Naive thymus-derived CD4-positive, alpha-beta T cell (primary cell): ENCODE measurements at regions not wholly inside any gene's neighbourhood (a gene's known extent, or its start where the extent isn't known, plus 50 kb on each side); places are given as distances from the start of the nearest gene placed in this dataset.

Experiments
- ATAC-seq: fragments of 150-1000 bp; cut with Tn5 transposase; 2 replicates; pipeline ENCODE4 v1.10.0; 2021; ENCODE audit warnings: mild to moderate bottlenecking, moderate library complexity
- CTCF ChIA-PET: fragments of 350-600 bp; sonication (Branson Sonifier 250); formaldehyde crosslinking; loops from one replicate; lab custom pipeline; 2021; ENCODE audit warnings: antibody characterized with exemption; lab: Charles Lee
- POLR2A ChIA-PET: fragments of 350-600 bp; sonication (Branson Sonifier 250); formaldehyde crosslinking; loops from one replicate; lab custom pipeline; 2021; ENCODE audit warnings: antibody characterized with exemption, inconsistent platforms; lab: Charles Lee
- DNase-seq, 9 donors: peaks; one replicate each; pipeline versions ENCODE4 v3.0.0 to v3.0.0-alpha.2; 2020 to 2022; ENCODE audit warnings: mixed read lengths in 1 of 9
- H3K27ac ChIP-seq: one replicate; pipeline ENCODE4 v1.7.0; 2013; ENCODE audit warnings: mild to moderate bottlenecking, low read depth, low read length, moderate library complexity
- H3K27me3 ChIP-seq, 2 donors: one replicate each; pipeline ENCODE4 v1.7.0; 2013; ENCODE audit warnings: low read length in 2 of 2, mild to moderate bottlenecking in 2 of 2, moderate library complexity in 2 of 2; ENCODE audit not compliant: control insufficient read depth in 2 of 2, insufficient read depth in 2 of 2
- H3K36me3 ChIP-seq, 3 experiments: 1 replicate in 2 of 3; 2 replicates in 1 of 3; pipeline ENCODE4 v1.7.0; 2013; ENCODE audit warnings: low read length in 3 of 3, mild to moderate bottlenecking in 3 of 3, moderate library complexity in 1 of 3; ENCODE audit not compliant: insufficient read depth in 3 of 3, control insufficient read depth in 2 of 3
- H3K4me1 ChIP-seq, 2 donors: one replicate each; pipeline ENCODE4 v1.7.0; 2013; ENCODE audit warnings: low read length in 2 of 2, mild to moderate bottlenecking in 2 of 2, moderate library complexity in 1 of 2; ENCODE audit not compliant: control insufficient read depth in 2 of 2, insufficient read depth in 2 of 2
- H3K4me3 ChIP-seq: 2 replicates; pipeline ENCODE4 v1.7.0; 2013; ENCODE audit warnings: mild to moderate bottlenecking, low read length
- H3K9me3 ChIP-seq, 3 experiments: 1 replicate in 2 of 3; 2 replicates in 1 of 3; pipeline ENCODE4 v1.7.0; 2013; ENCODE audit warnings: low read length in 3 of 3; ENCODE audit not compliant: control insufficient read depth in 2 of 3
- H3K27ac Mint-ChIP-seq, 9 donors: one replicate each; pipeline ENCODE4 v1.8.0; 2020 to 2022; ENCODE audit warnings: mixed read lengths in 9 of 9, mild to moderate bottlenecking in 8 of 9, moderate library complexity in 5 of 9, inconsistent platforms in 2 of 9
- H3K27me3 Mint-ChIP-seq, 5 donors: one replicate each; pipeline ENCODE4 v1.8.0; 2021 to 2022; ENCODE audit warnings: mixed read lengths in 5 of 5, mild to moderate bottlenecking in 1 of 5
- H3K36me3 Mint-ChIP-seq, 5 donors: one replicate each; pipeline ENCODE4 v1.8.0; 2020 to 2022; ENCODE audit warnings: mixed read lengths in 5 of 5, mild to moderate bottlenecking in 3 of 5, inconsistent platforms in 1 of 5
- H3K4me1 Mint-ChIP-seq, 7 donors: one replicate each; pipeline ENCODE4 v1.8.0; 2020 to 2022; ENCODE audit warnings: mixed read lengths in 7 of 7, mild to moderate bottlenecking in 3 of 7, inconsistent platforms in 1 of 7
- H3K4me3 Mint-ChIP-seq, 10 donors: one replicate each; pipeline ENCODE4 v1.8.0; 2020 to 2022; ENCODE audit warnings: mild to moderate bottlenecking in 10 of 10, mixed read lengths in 10 of 10, moderate library complexity in 6 of 10, inconsistent platforms in 2 of 10
- H3K9me3 Mint-ChIP-seq, 11 donors: one replicate each; pipeline ENCODE4 v1.8.0; 2020 to 2022; ENCODE audit warnings: mixed read lengths in 11 of 11, mild to moderate bottlenecking in 4 of 11, inconsistent platforms in 1 of 11, moderate library complexity in 1 of 11
- intact Hi-C, 2 donors: fragments of 100-400 bp; cut with micrococcal nuclease; formaldehyde crosslinking; loops; one replicate each; pipeline ENCODE4 v1.15.1; 2023

GRCh38 chr13:89686171-89686570 lies 1661.3 kb upstream of the MIR17HG start:
- Histone ChIP-seq H3K9me3 (no peaks in the 10 kb centered on the region), H3K27ac (no peak overlapping the region), H3K27me3 (no peaks in the 10 kb centered on the region), H3K4me3 (no peak overlapping the region), H3K36me3 (no peaks in the 10 kb centered on the region), H3K4me1 (no peaks in the 10 kb centered on the region)
- H3K9me3 Mint-ChIP-seq, result peaks cover 0 to 12% (median 3%) of the 10 kb centered on the region in 11 donors
- no peak for DNase-seq
- no peaks in the 10 kb centered on the region for H3K4me1 Mint-ChIP-seq
- ChIA-PET POLR2A (no interaction called here), CTCF (no interaction called here)
- no peak overlapping the region for H3K27ac Mint-ChIP-seq
- no peaks in the 10 kb centered on the region for H3K36me3 Mint-ChIP-seq
- no peak overlapping the region for H3K4me3 Mint-ChIP-seq
- intact Hi-C loops, result no loop called here
- no peaks in the 10 kb centered on the region for H3K27me3 Mint-ChIP-seq
- ATAC-seq, result no peak

DNA sequence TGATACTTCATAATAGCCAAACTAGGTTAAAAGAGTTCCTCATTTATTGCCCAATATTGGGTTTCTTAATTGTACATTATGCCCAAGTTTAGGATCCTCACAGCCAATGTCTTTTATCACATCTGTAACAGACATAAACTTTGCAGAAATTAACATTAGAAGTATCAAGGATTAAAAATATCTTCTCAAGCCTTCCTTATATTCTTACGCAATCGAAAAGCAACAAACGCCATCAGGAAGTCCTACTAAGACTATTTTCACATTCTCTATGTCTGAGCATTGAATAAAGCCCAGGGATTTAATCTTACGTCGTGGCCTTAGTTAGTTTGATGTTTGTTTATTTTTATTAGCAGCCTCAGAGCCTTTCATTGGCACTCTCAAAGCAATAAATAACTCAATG lies 1660.4 kb upstream of the MIR17HG start:
- ChIA-PET POLR2A (no interaction called here), CTCF (no interaction called here)
- Histone ChIP-seq H3K27me3 (no peaks in the 10 kb centered on the region), H3K9me3 (no peaks in the 10 kb centered on the region), H3K36me3 (no peaks in the 10 kb centered on the region), H3K4me1 (no peaks in the 10 kb centered on the region), H3K27ac (no peak overlapping the region), H3K4me3 (no peak overlapping the region)
- no peaks in the 10 kb centered on the region for H3K4me1 Mint-ChIP-seq
- no peaks in the 10 kb centered on the region for H3K36me3 Mint-ChIP-seq
- intact Hi-C loops, result no loop called here
- DNase-seq (no peak), ATAC-seq (no peak)
- no peak overlapping the region for H3K4me3 Mint-ChIP-seq
- no peaks in the 10 kb centered on the region for H3K27me3 Mint-ChIP-seq
- no peak overlapping the region for H3K27ac Mint-ChIP-seq
- H3K9me3 Mint-ChIP-seq, result peaks cover 0 to 12% (median 4%) of the 10 kb centered on the region in 11 donors

DNA sequence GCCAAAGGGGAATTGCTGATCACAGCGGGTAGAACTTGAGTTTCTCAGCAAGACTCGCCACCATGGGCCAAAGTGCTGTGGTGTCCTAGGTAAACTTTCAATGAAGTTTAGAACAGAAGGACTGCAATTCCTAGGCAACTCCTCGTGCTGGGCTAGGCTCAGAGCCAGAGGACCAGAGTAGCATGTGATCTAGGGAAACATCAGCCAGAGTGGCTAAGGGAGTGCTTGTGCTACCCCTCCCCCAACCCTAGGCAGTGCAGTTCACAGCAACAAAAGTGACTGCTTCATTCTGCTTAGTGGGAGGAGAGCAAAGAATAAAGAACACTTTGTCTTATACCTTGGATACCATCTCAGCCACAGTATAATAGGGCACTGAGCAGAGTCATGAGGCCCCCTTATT lies 1658.6 kb upstream of the MIR17HG start:
- Mint-ChIP-seq H3K36me3 (no peaks in the 10 kb centered on the region), H3K27me3 (no peaks in the 10 kb centered on the region), H3K9me3 (peaks cover 0 to 16% (median 4%) of the 10 kb centered on the region in 11 donors), H3K4me1 (no peaks in the 10 kb centered on the region), H3K4me3 (no peak overlapping the region), H3K27ac (no peak overlapping the region)
- no peaks in the 10 kb centered on the region for H3K27me3 ChIP-seq
- no peaks in the 10 kb centered on the region for H3K36me3 ChIP-seq
- POLR2A ChIA-PET, result no interaction called here
- no peaks in the 10 kb centered on the region for H3K4me1 ChIP-seq
- no peak overlapping the region for H3K4me3 ChIP-seq
- ATAC-seq (no peak), DNase-seq (no peak)
- CTCF ChIA-PET, result no interaction called here
- no peak overlapping the region for H3K27ac ChIP-seq
- intact Hi-C loops, result no loop called here
- no peaks in the 10 kb centered on the region for H3K9me3 ChIP-seq

GRCh38 chr13:89694451-89694850 lies 1653.0 kb upstream of the MIR17HG start:
- Mint-ChIP-seq H3K9me3 (peaks cover 0 to 10% (median 2%) of the 10 kb centered on the region in 11 donors), H3K4me3 (no peak overlapping the region), H3K4me1 (no peaks in the 10 kb centered on the region), H3K36me3 (no peaks in the 10 kb centered on the region), H3K27ac (no peak overlapping the region), H3K27me3 (no peaks in the 10 kb centered on the region)
- Histone ChIP-seq H3K27ac (no peak overlapping the region), H3K4me3 (no peak overlapping the region), H3K27me3 (no peaks in the 10 kb centered on the region), H3K9me3 (no peaks in the 10 kb centered on the region), H3K36me3 (no peaks in the 10 kb centered on the region), H3K4me1 (no peaks in the 10 kb centered on the region)
- ChIA-PET POLR2A (no interaction called here), CTCF (interaction anchor here (0.6 kb wide), 1 partner anchor 194 kb away, joined by 5 read pairs; no protein-coding TSS in a partner anchor)
- DNase-seq, result no peak
- intact Hi-C loops, result no loop called here
- no peak for ATAC-seq

DNA sequence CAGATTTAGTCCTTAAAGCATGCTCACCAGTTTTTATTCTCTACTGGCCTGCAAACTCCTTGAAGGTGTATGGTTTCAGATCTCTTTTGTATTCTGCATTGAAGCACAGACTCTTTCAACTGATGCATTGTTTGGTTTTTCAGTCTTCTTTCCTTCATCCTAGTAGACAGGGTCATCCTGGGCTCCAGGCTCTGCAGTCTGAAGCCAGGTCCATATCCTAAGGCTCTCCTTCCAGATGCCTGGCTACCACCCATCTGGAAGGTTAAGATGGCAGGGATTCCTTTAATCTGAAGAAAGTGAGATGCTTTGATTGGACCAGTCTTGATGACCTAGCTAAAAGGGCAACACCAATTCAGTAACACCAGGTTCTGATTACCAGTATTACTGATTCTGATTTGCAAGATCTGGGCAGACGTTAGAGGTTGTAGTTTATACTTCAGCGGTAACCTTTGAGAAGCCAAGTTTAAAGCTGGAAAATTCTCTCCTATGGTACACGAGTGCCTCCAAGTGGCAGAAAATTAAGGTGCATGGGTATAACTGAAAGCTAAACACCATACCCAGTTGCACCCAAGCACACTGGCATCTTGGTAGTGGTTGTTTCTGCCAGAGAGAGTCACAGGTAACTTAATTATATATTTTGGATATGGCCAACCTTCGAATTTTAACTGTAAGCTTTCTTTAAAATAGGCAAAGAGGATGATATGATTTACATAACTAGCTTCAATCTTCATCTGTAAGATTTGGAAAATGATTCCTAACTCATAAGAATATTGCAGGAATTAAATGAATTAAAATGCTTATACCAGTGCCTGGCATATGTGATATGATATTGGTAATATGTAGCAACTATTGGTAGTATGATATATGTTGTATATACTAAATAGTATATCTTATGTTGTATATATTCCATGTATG lies 1651.9 kb upstream of the MIR17HG start:
- H3K4me1 ChIP-seq, result no peaks in the 10 kb centered on the region
- no peaks in the 10 kb centered on the region for H3K27me3 ChIP-seq
- DNase-seq (no peak), ATAC-seq (no peak)
- POLR2A ChIA-PET, result no interaction called here
- no peaks in the 10 kb centered on the region for H3K36me3 ChIP-seq
- H3K9me3 ChIP-seq, result no peaks in the 10 kb centered on the region
- Mint-ChIP-seq H3K27me3 (no peaks in the 10 kb centered on the region), H3K36me3 (no peaks in the 10 kb centered on the region), H3K4me1 (no peaks in the 10 kb centered on the region), H3K27ac (no peak overlapping the region), H3K4me3 (no peak overlapping the region), H3K9me3 (peaks cover 0 to 15% (median 3%) of the 10 kb centered on the region in 11 donors)
- intact Hi-C loops, result no loop called here
- H3K4me3 ChIP-seq, result no peak overlapping the region
- CTCF ChIA-PET, result interaction anchor here (0.6 kb wide), 1 partner anchor 195 kb away, joined by 5 read pairs; no protein-coding TSS in a partner anchor
- H3K27ac ChIP-seq, result no peak overlapping the region

GRCh38 chr13:89701913-89702312 lies 1645.6 kb upstream of the MIR17HG start:
- Mint-ChIP-seq H3K9me3 (peaks cover 0 to 22% (median 7%) of the 10 kb centered on the region in 11 donors), H3K4me1 (no peaks in the 10 kb centered on the region), H3K4me3 (no peak overlapping the region), H3K27ac (no peak overlapping the region), H3K36me3 (no peaks in the 10 kb centered on the region), H3K27me3 (no peaks in the 10 kb centered on the region)
- DNase-seq (no peak), ATAC-seq (no peak)
- H3K27ac ChIP-seq, result no peak overlapping the region
- H3K9me3 ChIP-seq, result no peaks in the 10 kb centered on the region
- intact Hi-C loops, result no loop called here
- ChIA-PET POLR2A (no interaction called here), CTCF (no interaction called here)
- H3K36me3 ChIP-seq, result no peaks in the 10 kb centered on the region
- H3K4me3 ChIP-seq, result no peak overlapping the region
- H3K27me3 ChIP-seq, result no peaks in the 10 kb centered on the region
- no peaks in the 10 kb centered on the region for H3K4me1 ChIP-seq

DNA sequence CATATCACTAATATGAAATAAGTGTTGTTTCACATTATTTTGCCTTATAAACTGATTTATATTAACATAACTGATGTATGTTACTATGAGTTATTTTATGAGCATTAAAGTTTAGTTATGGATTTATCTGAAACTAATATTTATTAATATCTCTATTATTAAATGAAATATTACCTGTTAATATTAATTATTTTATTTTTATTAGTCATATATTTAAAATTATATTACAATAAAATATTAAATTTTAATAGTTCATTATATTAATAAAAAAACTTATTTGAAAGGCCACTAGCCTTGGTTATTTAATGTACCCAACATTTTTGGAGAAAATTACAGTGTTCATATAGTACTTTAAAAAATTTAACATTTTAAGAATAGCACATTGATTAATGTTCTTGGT lies 1643.4 kb upstream of the MIR17HG start:
- Histone ChIP-seq H3K36me3 (no peaks in the 10 kb centered on the region), H3K27ac (no peak overlapping the region), H3K9me3 (no peaks in the 10 kb centered on the region), H3K4me1 (no peaks in the 10 kb centered on the region), H3K27me3 (no peaks in the 10 kb centered on the region), H3K4me3 (no peak overlapping the region)
- H3K9me3 Mint-ChIP-seq, result peaks cover 0 to 22% (median 6%) of the 10 kb centered on the region in 11 donors
- no peak for DNase-seq
- intact Hi-C loops, result no loop called here
- no peaks in the 10 kb centered on the region for H3K4me1 Mint-ChIP-seq
- no peak overlapping the region for H3K27ac Mint-ChIP-seq
- POLR2A ChIA-PET, result no interaction called here
- H3K4me3 Mint-ChIP-seq, result no peak overlapping the region
- H3K27me3 Mint-ChIP-seq, result no peaks in the 10 kb centered on the region
- no peak for ATAC-seq
- H3K36me3 Mint-ChIP-seq, result no peaks in the 10 kb centered on the region
- CTCF ChIA-PET, result no interaction called here
